BJ (cell line): ENCODE measurements at regions not wholly inside any gene's neighbourhood (a gene's known extent, or its start where the extent isn't known, plus 50 kb on each side); places are given as distances from the start of the nearest gene placed in this dataset.

Experiments
- CTCF ChIA-PET: fragments of 350-600 bp; formaldehyde crosslinking; extraction: SDS; loops from one replicate; lab custom pipeline; 2021; ENCODE audit warnings: antibody characterized with exemption, inconsistent platforms; lab: Yijun Ruan, JAX
- POLR2A ChIA-PET: fragments of 300-600 bp; sonication (Branson Sonifier 250); formaldehyde crosslinking; extraction: SDS; loops from one replicate; lab custom pipeline; 2021; ENCODE audit warnings: antibody characterized with exemption; lab: Charles Lee
- DNase-seq: peaks from one replicate; pipeline ENCODE4 v3.0.0-alpha.2; 2011; ENCODE audit warnings: low read depth
- H3K27me3 ChIP-seq: 2 replicates; pipeline ENCODE4 v1.6.0; 2011; ENCODE audit warnings: low read length; ENCODE audit not compliant: control insufficient read depth, insufficient read depth
- H3K36me3 ChIP-seq: 2 replicates; pipeline ENCODE4 v1.5.1; 2011; ENCODE audit warnings: low read length; ENCODE audit not compliant: control insufficient read depth, insufficient read depth
- H3K4me3 ChIP-seq: 2 replicates; pipeline ENCODE4 v1.5.1; 2011; ENCODE audit warnings: low read depth, mild to moderate bottlenecking, control low read depth, low read length
- CTCF ChIP-seq: IDR thresholded peaks from 2 replicates; pipeline ENCODE4 v1.5.1; 2011; ENCODE audit warnings: low read depth, mild to moderate bottlenecking, control low read depth, inconsistent platforms, low read length, moderate library complexity; ENCODE audit not compliant: insufficient read depth

GRCh38 chr11:70808686-70809375 lies 410.5 kb downstream of the CTTN start:
- Histone ChIP-seq H3K4me3 (no peak overlapping the region), H3K27me3 (no peaks in the 10 kb centered on the region), H3K36me3 (no peaks in the 10 kb centered on the region)
- ChIA-PET CTCF (no interaction called here), POLR2A (no interaction called here)
- DNase-seq, result no peak
- TF ChIP-seq CTCF, result no peak

- H3K4me3 ChIP-seq, result no peak overlapping the region
- POLR2A ChIA-PET, result no interaction called here
- no peaks in the 10 kb centered on the region for H3K36me3 ChIP-seq
- no peaks in the 10 kb centered on the region for H3K27me3 ChIP-seq
- no peak for TF ChIP-seq CTCF
- CTCF ChIA-PET, result no interaction called here
- DNase-seq, result no peak
Measured at GRCh38 chr11:70810133-70810532, 411.8 kb downstream of the CTTN start.

GRCh38 chr11:70810681-70811080 lies 412.4 kb downstream of the CTTN start:
- CTCF ChIA-PET, result no interaction called here
- POLR2A ChIA-PET, result no interaction called here
- no peaks in the 10 kb centered on the region for H3K36me3 ChIP-seq

GRCh38 chr11:70811483-70811882 lies 413.2 kb downstream of the CTTN start:
- DNase-seq, result no peak
- ChIA-PET CTCF (no interaction called here), POLR2A (no interaction called here)
- H3K4me3 ChIP-seq, result no peak overlapping the region
- no peak for TF ChIP-seq CTCF
- H3K36me3 ChIP-seq, result no peaks in the 10 kb centered on the region
- H3K27me3 ChIP-seq, result no peaks in the 10 kb centered on the region

More at GRCh38 chr11:70810681-70811080, 412.4 kb downstream of the CTTN start:
- H3K4me3 ChIP-seq, result no peak overlapping the region
- no peak for TF ChIP-seq CTCF
- DNase-seq, result no peak
- H3K27me3 ChIP-seq, result no peaks in the 10 kb centered on the region

GRCh38 chr11:70811915-70812314 lies 413.6 kb downstream of the CTTN start:
- H3K36me3 ChIP-seq, result no peaks in the 10 kb centered on the region
- no peak for TF ChIP-seq CTCF
- no peak for DNase-seq
- no peaks in the 10 kb centered on the region for H3K27me3 ChIP-seq
- CTCF ChIA-PET, result no interaction called here
- POLR2A ChIA-PET, result no interaction called here
- H3K4me3 ChIP-seq, result no peak overlapping the region
